Liver (tissue), 8 donors: ENCODE measurements at regions not wholly inside any gene's neighbourhood (a gene's known extent, or its start where the extent isn't known, plus 50 kb on each side); places are given as distances from the start of the nearest gene placed in this dataset.
"Not testable (repeated sequence)": the region's sequence is repeated elsewhere in the genome, so short reads cannot be mapped to it uniquely, and the experiment has no call there.

ENCODE experiments used
- DNase-seq: peaks from one replicate; pipeline ENCODE4 v3.0.0-alpha.2; 2017; ENCODE audit warnings: low spot score
- H3K27ac ChIP-seq, 2 donors: one replicate each; pipeline ENCODE4 v1.7.0; 2013; ENCODE audit warnings: inconsistent platforms in 2 of 2, low read length in 2 of 2, control low read depth in 1 of 2, low read depth in 1 of 2, mild to moderate bottlenecking in 1 of 2
- H3K27me3 ChIP-seq, 4 donors: one replicate each; pipeline versions ENCODE4 v1.6.1 to v1.7.0; 2013; ENCODE audit warnings: low read length in 3 of 4, inconsistent platforms in 1 of 4, mild to moderate bottlenecking in 1 of 4, moderate library complexity in 1 of 4; ENCODE audit not compliant: control insufficient read depth in 4 of 4, insufficient read depth in 4 of 4
- H3K36me3 ChIP-seq, 4 donors: one replicate each; pipeline versions ENCODE4 v1.6.1 to v1.7.0; 2013; ENCODE audit warnings: low read length in 3 of 4, mild to moderate bottlenecking in 3 of 4, low read depth in 1 of 4, moderate library complexity in 1 of 4; ENCODE audit not compliant: control insufficient read depth in 4 of 4, insufficient read depth in 3 of 4
- H3K4me1 ChIP-seq, 4 donors: one replicate each; pipeline versions ENCODE4 v1.6.1 to v1.7.0; 2013; ENCODE audit warnings: low read length in 3 of 4, mild to moderate bottlenecking in 3 of 4, moderate library complexity in 1 of 4; ENCODE audit not compliant: control insufficient read depth in 4 of 4, insufficient read depth in 4 of 4
- H3K4me3 ChIP-seq, 3 donors: one replicate each; pipeline versions ENCODE4 v1.6.1 to v1.7.0; 2013; ENCODE audit warnings: low read length in 3 of 3, control low read depth in 1 of 3, low read depth in 1 of 3, mild to moderate bottlenecking in 1 of 3
- H3K9ac ChIP-seq, 2 donors: one replicate each; pipeline ENCODE4 v1.7.0; 2013; ENCODE audit warnings: low read length in 2 of 2, mild to moderate bottlenecking in 2 of 2, moderate library complexity in 2 of 2, control low read depth in 1 of 2, low read depth in 1 of 2
- H3K9me3 ChIP-seq, 4 donors: one replicate each; pipeline versions ENCODE4 v1.6.1 to v1.7.0; 2013; ENCODE audit warnings: low read length in 3 of 4; ENCODE audit not compliant: control insufficient read depth in 4 of 4
- ATF3 ChIP-seq: IDR thresholded peaks from 2 replicates; pipeline ENCODE4 v1.6.1; 2016; ENCODE audit warnings: antibody characterized with exemption
- CTCF ChIP-seq: fragments of 150-350 bp; IDR thresholded peaks from 2 replicates; pipeline ENCODE4 v1.5.1; 2017; ENCODE audit warnings: improper control_type of control experiment, low read depth, low read length; ENCODE audit not compliant: missing input control
- EGR1 ChIP-seq, 2 donors: IDR thresholded peaks; 2 replicates each; pipeline ENCODE4 v1.6.1; 2016 to 2018; ENCODE audit warnings: antibody characterized with exemption in 2 of 2, low read depth in 2 of 2
- FOXA1 ChIP-seq: IDR thresholded peaks from 2 replicates; pipeline ENCODE4 v1.6.1; 2016; ENCODE audit warnings: antibody characterized with exemption
- FOXA2 ChIP-seq: IDR thresholded peaks from 2 replicates; pipeline ENCODE4 v1.6.1; 2016; ENCODE audit warnings: antibody characterized with exemption
- GABPA ChIP-seq, 2 donors: IDR thresholded peaks in 1 of 2; conservative IDR thresholded peaks in 1 of 2; 2 replicates each; pipeline ENCODE4 v1.6.1; 2016; ENCODE audit warnings: antibody characterized with exemption in 2 of 2, mild to moderate bottlenecking in 1 of 2, moderate library complexity in 1 of 2
- HNF4A ChIP-seq, 2 donors: conservative IDR thresholded peaks; 2 replicates each; pipeline ENCODE4 v1.6.1; 2016; ENCODE audit warnings: antibody characterized with exemption in 2 of 2, mild to moderate bottlenecking in 2 of 2
- HNF4G ChIP-seq: IDR thresholded peaks from 2 replicates; pipeline ENCODE4 v1.6.1; 2016; ENCODE audit warnings: antibody characterized with exemption
- JUND ChIP-seq, 2 donors: IDR thresholded peaks; 2 replicates each; pipeline ENCODE4 v1.6.1; 2016; ENCODE audit warnings: antibody characterized with exemption in 2 of 2
- MAX ChIP-seq: IDR thresholded peaks from 2 replicates; pipeline ENCODE4 v1.6.1; 2016; ENCODE audit warnings: antibody characterized with exemption
- RAD21 ChIP-seq, 2 donors: IDR thresholded peaks; 2 replicates each; pipeline ENCODE4 v1.6.1; 2016; ENCODE audit warnings: antibody characterized with exemption in 2 of 2, mild to moderate bottlenecking in 2 of 2
- REST ChIP-seq: IDR thresholded peaks from 2 replicates; pipeline ENCODE4 v1.6.1; 2016; ENCODE audit warnings: antibody characterized with exemption, mild to moderate bottlenecking
- RXRA ChIP-seq, 2 donors: IDR thresholded peaks; 2 replicates each; pipeline ENCODE4 v1.6.1; 2017 to 2018; ENCODE audit warnings: antibody characterized with exemption in 2 of 2, mild to moderate bottlenecking in 1 of 2
- SP1 ChIP-seq: IDR thresholded peaks from 2 replicates; pipeline ENCODE4 v1.6.1; 2018; ENCODE audit warnings: antibody characterized with exemption, mild to moderate bottlenecking
- TAF1 ChIP-seq: conservative IDR thresholded peaks from 2 replicates; pipeline ENCODE4 v1.6.1; 2016; ENCODE audit warnings: antibody characterized with exemption, mild to moderate bottlenecking
- YY1 ChIP-seq: IDR thresholded peaks from 2 replicates; pipeline ENCODE4 v1.6.1; 2016; ENCODE audit warnings: antibody characterized with exemption, mild to moderate bottlenecking
- WGBS: extraction: QIAGEN DNeasy Blood & Tissue Kit; methylation state at CpG from one replicate; pipeline ENCODE4 v1.1.7; 2013; 5-methylcytosine and 5-hydroxymethylcytosine counted together
- donor health status: healthy.
- donor health status: healthy.
- donor health status: healthy.
- donor health status: healthy.
- donor health status: healthy.

GRCh38 chr5:119708076-119708790 lies 78.9 kb downstream of the FAM170A start (continued):
- TF ChIP-seq REST (no peak), GABPA (IDR thresholded peaks at IDR 0.05 in 1 of 2, conservative IDR thresholded peaks at IDR 0.05 in 1 of 2) (no peak), SP1 (no peak)

- no peak overlapping the region for H3K27ac ChIP-seq
- no peaks in the 10 kb centered on the region for H3K4me1 ChIP-seq
- H3K9me3 ChIP-seq: peaks cover 0 to 3% (median 0%) of the 10 kb centered on the region in 4 donors
- TF ChIP-seq FOXA1 (no peak), HNF4A (conservative IDR thresholded peaks at IDR 0.05) (no peak), TAF1 (no peak), RAD21 (IDR thresholded peaks at IDR 0.05) (no peak), JUND (IDR thresholded peaks at IDR 0.05) (no peak), SP1 (no peak), CTCF (no peak), YY1 (no peak), REST (no peak), FOXA2 (no peak), HNF4G (no peak), MAX (no peak), GABPA (IDR thresholded peaks at IDR 0.05 in 1 of 2, conservative IDR thresholded peaks at IDR 0.05 in 1 of 2) (no peak), EGR1 (IDR thresholded peaks at IDR 0.05; ENCODE audit: low read depth in 2 of 2) (no peak), RXRA (IDR thresholded peaks at IDR 0.05) (no peak), ATF3 (no peak)
- DNase-seq: no peak
- H3K27me3 ChIP-seq: no peaks in the 10 kb centered on the region
- H3K36me3 ChIP-seq: no peaks in the 10 kb centered on the region
- no peak overlapping the region for H3K4me3 ChIP-seq
- H3K9ac ChIP-seq: no peak overlapping the region
- WGBS: 67% methylated on average over 2 of the region's 2 CpGs
Observed at GRCh38 chr5:119721775-119722174, 92.4 kb downstream of the FAM170A start.

- not testable (repeated sequence) for DNase-seq, H3K4me3 ChIP-seq, H3K27ac ChIP-seq, H3K27me3 ChIP-seq, H3K4me1 ChIP-seq, H3K36me3 ChIP-seq, H3K9me3 ChIP-seq, H3K9ac ChIP-seq
- 75% methylated on average over 2 of the region's 2 CpGs for WGBS
Observed at GRCh38 chr5:119725291-119725690, 95.9 kb downstream of the FAM170A start.
